AG20443 (cell line): ENCODE measurements at regions not wholly inside any gene's neighbourhood (a gene's known extent, or its start where the extent isn't known, plus 50 kb on each side); places are given as distances from the start of the nearest gene placed in this dataset.

ENCODE experiments used
- DNase-seq: peaks from one replicate; pipeline ENCODE4 v3.0.0; 2012; ENCODE audit warnings: low spot score, mixed read lengths

DNA sequence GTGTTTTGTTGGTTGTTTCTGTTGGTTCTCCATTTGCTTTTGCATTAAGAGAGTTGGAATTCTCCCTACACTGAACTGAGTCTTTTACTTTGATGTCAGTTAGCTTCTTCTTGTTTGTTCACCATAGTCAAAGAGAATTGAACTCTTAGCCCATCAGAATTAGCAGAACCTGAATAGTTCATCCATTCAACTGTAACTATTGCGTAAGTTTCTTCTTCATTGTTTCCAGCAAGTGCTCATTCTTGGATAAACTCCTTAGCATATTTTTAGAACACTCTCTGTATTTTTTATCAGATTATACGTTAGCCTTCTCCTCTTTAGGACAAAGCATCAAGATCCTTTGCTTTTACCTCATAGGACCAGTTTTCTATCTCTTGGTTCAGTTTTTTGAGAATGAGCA, 128.4 kb upstream of the RAB11FIP2 start:
- DNase-seq = no peak

DNA sequence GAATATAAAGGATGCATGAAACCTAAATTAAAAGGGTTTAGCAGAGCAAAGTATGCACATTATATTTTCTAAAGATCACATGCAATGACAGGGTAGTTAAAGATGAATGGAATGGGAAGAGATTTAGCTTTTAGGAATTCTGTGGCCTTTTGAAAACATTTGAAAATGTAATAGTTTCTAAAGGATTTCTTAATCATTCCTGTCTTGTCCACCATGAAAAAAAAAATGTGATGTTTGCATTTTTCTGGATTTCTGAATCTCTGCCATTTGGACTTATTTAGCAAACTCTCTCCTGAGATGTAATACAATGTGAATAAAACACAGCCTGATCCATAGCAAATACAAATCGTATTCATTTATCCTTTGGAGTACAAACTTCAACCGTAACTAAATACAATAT, 126.6 kb upstream of the RAB11FIP2 start:
- DNase-seq = peak; percentile 20

DNA sequence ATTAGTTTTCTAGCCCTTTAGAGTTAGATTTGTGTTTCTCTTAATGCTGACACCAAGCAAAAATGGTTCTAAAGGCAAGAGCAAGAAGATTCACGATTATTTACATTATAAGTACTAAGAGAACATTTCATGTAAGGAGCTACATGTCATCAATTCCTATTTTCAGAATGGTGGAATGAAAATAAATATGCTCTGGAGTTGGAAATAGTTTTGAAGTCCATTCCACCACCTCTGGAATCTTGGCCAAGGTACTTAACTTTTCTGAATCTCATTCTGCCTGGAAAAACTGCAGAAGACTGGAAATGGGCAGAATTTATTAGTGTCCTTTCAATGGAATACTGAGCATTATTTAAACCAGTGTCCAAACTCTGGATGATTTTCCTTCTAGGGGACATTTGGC, 125.1 kb upstream of the RAB11FIP2 start:
- no peak for DNase-seq

DNA sequence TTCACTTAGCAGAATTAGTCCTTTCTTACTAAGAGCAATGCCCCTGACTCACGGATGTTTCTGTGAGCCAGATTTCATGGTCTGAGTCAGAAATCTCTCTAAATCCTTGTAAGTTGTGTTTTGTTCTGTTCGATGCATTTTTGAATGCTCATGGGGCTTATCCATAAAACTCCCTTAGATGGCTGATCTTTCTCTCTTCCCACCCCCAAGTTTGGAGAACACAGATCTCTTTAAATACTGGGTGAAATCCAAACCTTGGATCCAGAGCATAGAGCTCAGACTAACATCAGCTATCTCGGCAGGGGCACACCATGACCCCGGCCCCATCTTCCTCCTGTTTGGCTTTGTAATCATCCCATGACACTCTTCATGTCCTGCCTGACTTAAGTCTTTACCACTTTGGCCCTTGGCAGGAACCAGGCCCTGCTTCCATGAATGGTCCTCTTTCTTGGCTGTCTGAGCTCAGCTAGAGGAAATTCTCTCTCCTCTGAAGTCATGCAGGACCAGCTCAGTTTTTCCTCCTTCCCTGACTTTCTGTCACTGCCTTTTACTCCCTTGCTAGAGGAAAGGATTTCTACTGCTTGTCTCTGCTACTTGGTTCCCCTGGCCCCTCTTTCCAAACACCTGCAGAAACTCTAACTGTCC, 120.4 kb upstream of the RAB11FIP2 start:
- peak; percentile 69 for DNase-seq

DNA sequence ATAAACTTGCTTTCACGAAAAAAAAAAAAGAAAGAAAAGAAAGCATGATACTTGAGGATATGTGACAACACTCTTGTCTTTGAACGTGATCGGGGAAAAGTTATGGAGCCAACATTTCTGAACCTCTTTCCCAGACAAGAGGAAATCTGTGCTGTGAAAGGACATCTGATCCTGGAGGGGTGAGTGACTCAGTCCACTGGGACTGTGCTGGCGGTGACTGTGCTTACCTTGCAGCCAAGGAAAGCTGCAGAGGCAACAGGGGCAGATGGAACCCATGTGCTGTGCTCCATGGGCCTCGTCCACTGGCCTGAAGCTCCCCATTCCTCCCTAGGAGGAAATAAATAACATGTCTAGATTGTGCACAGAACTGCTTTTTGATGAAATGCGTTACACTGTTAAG, 116.5 kb upstream of the RAB11FIP2 start:
- peak; percentile 69 for DNase-seq

DNA sequence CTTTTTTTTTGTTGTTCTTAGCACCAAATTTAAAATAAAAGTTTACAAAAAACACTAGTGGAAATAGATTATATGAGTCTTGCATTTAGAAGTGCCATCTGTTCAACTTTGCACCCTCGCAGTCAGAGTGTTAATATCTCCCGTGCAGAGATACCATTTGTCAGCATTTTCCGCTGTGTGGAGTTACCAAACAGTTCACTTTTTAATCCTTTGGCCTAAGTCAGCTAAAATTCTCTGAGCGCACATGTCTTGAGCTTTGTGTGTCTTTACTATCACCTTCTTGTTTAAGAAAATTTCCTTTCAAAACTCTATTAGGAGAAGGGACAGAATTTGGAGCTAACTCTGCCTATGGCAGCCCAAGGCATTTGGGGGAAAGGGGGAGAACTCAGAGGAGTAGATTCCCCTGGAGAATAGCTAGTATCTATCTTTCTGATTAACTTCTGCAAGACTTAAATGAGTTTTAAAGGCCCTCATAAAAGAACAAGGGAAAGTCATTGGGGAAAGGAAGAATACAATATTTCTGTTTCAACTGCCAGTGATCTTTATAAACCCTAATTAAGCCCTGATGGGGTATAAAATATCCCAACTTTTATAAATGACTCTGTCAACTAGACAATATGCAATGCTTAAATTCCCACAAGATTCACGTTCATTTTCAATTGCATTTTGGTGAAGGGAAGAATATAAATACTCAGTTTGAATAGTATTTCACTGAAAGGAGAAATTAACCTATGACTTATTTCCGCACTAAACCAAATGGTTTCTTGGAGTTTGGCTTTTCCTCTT, 114.9 kb upstream of the RAB11FIP2 start:
- DNase-seq = no peak

DNA sequence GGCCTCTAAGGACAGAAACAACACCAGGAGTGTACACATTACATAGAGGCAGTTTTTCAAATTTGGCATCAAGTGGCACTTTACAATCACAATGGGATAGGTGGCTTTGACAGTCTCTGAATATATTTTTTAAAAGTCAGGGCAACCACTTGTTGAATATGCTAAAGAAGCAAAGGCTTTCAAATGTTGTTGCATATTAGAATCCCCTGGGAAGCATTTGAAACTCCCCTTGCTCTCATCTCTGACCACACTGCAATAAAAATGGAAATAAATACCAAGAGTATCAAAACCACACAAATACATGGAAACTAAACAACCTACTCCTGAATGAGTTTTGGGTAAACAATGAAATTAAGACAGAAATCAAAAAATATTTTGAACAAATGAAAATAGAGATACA, 106.5 kb upstream of the RAB11FIP2 start:
- DNase-seq = no peak

DNA sequence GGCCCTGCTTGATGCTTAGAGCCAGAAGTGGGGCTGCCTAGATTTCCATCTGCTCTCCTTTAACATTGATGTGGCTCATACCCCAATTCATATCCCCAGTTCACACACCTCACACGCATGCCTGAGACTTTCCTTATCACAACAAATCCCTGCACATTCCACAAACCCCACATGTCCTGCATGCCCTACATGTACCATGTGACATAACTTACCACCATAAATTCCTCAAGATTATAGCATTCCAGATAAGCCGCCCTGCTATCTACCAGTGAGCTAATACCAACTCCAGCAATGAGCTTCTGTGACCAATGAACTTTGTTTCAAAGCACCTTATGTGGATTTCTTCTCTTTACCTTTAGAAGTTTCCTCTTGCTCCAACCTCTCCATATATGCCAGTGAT, 104.7 kb upstream of the RAB11FIP2 start:
- no peak for DNase-seq

DNA sequence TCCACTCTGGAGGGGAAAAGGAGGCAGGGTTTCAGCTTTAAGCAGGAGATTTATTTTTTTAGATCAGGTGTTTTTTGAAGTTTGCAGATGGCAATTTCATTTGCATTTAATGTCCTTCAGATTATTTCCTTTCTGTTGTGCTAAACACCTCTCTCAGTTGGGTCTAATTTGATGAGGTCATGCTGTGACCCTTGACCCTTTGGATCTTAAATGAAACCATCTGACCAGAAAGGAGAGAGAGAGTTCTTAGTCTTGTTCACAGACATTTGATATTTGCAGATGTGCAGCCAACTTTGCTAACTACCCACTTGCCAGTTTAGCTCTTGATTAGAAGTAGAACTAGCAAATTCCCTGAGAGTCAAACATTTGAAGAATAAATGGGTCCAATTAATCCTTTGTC, 101.5 kb upstream of the RAB11FIP2 start:
- no peak for DNase-seq

DNA sequence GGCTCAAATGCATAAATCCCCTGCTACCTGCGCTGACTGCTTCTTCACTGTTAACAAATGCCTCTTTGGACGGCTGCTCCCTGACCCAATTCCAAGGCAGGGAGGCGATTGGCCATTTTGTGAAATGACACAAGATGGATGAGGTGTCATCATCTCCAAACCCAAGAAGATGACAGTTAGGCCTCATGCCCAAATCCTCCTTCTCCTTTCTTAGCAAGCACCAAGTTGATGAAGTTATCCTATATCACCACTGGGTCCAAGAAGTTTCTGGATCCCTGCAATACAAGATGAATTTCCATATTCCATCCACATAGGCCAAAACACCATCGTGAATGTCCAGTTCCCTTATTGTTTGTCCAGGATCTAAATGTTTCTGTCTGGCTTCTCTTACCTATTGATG, 98.5 kb upstream of the RAB11FIP2 start:
- DNase-seq = no peak

DNA sequence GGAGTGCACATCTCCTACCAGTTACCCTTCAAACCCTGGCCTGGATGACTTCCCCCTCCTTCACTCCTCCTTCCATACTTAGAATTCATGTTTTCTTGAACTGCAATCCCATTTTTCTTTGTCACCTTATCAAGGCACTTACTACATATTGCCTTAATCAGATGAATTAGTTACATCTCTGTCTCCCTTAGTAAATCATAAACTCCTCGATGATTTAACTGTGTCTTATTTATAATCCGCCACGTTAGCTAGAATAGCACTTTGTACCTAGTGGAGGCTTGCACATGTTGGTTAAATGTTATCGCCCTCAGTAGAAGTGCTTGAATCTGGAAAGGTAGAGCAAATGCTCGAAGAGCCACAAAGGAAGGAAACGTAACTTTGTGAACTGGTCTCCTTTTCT, 94.7 kb upstream of the RAB11FIP2 start:
- DNase-seq = no peak

DNA sequence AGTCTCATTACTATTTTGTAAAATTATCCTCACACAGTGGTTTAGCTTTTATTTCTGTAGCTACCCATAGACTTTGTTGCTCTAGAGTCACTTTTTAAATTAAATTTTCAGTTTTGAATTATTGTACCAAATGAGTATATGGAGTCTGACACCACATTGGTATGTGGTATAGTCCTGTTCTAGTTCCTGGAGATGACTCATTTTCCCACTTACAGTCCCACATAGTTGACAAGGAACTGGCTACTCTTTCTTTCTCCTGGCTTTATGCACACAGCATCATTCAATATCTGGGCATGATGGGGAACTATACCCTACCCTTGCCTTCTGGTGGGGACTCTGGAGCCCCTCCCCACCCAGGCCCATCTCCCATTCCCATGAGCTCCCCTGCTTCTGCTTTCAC, 92.6 kb upstream of the RAB11FIP2 start:
- peak; percentile 58 for DNase-seq

DNA sequence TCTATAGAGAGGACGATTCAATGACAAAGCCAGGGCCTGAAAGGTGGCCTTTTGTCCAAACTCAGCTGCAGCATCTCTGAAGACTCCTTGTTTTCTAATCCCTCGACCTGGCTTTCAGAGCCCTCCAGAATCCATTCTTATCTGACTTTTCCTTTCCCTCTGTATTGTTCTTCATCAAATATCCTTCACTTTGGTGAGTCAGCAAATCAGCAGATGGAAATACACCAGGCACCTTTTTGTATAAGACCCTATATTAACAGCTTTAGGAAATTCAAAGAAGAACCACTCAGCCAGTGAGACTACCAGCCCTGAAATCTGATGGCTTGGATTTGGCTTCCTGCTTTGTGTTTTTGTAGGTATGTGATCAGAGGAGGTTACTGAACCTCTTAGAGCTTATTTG, 81.9 kb upstream of the RAB11FIP2 start:
- DNase-seq = no peak

DNA sequence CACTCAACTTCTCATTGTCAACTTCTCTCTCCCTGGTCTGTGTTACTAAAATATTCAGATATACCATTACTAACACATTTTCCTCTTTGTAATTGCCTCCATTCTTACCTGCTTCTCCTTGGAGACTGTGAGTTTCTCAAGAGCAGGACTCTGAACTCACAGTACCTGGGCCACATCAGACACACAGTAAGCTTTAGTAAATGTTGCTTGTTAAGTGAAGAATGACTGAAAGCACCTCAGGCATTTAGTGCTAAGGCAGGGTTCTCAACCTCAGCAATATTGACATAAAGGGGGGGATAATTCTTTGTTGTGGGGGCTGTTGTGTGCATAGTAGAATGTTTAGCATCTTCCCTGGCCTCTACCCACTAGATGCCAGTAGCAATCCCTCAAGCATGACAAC, 72.0 kb upstream of the RAB11FIP2 start:
- no peak for DNase-seq

DNA sequence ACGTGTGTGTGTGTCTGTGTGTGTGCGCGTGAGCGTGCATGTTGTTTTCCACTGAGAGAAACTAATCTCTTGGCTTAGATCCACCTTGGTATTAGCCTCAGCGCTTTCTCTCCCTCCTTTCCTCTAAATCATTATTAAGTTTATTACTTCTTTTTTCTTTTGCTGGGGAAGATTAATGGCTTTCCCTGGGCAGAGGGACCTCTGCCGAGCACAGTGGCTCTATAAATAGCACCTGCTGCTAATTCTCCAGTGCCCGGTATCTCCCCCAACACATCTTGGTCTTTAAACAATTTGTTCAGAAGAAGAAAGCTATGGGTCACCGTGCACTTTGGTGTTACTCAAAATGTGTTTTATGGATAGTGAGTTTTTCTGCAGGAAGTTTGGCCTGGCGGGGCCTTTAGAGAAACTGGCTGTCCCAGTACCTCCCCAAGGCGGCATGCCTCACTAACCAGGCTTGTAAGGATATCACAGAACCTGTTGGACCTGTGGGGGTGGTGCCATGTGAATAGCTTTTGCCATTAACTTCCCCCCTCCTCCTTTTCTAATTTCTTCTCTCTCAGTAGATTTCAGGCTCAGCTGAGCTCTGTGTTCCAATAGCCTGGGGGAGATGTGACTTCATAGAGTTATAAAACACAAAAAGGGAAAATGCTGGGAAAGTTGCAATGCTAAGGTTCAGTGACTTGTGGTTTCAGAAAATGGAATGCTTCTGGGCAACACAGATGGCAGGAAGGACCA, 70.1 kb upstream of the RAB11FIP2 start:
- DNase-seq = peak; percentile 9

DNA sequence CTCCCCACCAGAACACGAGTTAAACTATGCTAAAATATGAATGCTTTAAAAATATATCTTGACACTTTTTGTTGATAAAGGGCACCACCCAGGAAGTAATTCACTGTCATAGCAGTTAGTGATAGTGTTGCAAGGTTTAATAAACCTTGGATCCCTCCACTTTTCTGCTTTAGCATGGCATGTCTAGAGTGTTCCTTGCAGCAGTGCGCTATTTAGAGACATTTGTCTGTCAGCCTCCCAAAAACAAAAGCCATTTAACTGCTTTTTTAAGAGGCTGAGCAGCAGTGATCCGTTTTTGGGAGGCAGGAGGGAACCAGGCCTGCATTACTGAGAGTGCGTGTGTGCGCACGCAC, 69.6 kb upstream of the RAB11FIP2 start:
- DNase-seq = no peak

DNA sequence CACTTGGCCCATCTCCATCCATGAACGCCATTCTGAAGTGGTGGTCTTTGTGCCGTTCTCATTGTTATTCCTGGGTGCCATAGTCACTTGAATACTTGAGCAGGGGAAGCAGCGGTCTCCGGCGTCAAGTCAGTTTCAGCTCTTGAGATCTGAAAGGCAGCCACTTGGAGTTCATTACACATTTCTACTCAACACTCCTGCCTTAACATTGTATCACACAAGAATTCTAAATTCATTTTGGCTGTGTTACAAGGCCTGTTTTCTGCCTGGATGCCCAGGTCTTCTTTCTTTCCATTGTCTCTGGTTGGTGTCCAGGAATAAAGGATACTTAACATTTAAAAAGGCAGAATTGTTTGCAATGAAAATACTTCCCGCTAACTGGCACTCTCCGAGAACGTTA, 69.0 kb upstream of the RAB11FIP2 start:
- DNase-seq = no peak

DNA sequence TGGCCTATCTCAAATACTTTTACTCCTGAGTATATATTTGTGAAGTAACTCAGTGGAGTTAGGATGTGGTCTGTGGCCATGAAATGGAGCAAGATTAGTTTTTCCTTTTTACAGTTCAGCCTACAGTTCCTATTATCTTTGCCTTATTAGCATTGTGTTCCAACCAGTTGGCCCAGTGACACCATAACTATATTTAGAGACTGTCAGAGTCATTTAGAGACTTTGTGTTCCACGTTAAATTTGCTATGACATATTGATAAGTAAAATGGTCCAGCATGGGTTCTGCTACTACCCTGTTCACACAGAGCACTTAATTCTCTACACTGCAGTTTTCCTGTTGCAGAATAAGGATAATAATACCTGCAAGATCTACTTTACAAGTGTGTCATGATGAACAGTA, 68.3 kb upstream of the RAB11FIP2 start:
- DNase-seq = no peak

DNA sequence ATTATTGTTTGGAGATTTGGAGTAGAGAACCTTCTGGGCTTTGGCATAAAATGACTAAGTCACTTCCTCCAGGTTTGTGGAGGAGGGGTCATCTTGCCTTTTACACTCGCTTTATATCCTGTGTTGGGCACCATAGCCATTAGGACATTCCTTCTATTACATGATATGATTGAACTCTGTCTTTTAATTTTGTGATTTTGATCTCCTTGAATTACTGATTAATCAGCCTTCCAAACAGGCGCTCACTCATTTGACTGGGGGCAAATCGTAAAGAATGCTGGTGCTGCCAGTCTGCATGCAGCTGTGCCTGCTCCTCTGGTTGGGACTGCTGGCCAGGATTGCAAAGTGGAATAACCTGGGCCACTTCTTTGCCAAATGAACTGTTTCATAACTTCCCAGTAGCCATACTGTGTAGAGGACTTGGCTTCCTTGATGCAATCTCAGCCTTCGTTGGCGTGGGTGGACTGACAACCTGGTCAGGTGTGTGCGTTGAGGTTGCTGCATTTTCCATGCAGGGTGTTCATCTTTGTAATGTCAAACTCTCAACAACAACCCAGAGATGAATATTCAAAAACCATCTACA, 65.9 kb upstream of the RAB11FIP2 start:
- no peak for DNase-seq

DNA sequence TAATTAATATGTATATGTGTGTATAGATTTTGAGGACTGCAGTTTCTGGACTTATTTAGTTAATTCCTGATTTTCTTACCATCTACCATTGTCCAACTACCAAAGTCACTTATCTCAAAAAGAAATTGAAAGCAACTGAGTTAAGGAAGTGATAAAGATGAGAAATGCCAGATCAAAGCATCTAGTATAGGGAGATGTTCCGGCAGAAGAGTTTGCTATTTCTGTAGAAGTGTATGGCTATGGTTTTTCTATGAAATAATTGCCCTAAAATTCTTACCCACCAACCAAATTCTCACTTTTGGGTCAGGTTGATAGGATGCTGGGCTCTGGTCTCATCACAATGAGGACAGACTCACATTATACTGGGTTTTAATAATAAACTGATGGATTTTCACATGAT, 64.0 kb upstream of the RAB11FIP2 start:
- DNase-seq = no peak

DNA sequence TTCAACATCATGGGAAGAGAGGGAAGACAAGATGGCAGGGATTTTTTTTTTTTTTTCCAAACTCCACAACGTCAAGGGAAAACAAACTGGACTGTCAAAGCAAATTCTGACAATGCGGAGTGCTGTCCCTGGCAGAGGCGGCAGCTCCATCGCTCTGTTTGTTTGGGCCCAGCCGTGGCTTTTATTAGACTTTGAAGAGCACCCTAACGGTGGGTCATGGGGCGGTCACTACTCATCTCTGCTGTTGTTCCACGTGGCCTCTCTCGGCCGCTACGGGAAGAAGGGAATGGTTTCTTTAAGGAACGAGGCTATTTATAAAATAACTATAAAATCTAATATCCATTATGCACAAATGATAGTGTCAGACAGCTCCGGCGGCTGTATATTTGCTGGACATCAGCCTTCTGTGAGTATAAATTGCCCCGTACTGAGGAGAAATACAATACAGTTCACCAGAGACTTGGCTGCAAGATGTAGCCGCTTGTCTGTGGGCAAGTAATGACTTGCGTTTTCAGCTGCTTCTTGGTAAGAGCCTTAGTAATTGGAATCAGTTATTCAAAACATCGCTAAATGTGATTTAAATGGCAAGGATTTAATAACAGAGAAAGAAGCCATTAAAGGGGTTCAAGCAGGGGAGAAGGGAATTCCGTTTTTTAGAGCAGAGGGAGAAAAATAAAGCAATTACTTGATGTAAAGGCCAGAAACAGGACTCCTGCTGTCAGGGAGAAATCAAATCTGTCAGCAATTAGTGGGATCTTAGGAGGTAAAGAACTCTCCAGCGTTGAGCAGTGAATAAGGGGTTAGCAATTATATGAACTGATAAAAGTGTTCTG, 61.7 kb upstream of the RAB11FIP2 start:
- DNase-seq = peak; percentile 35

DNA sequence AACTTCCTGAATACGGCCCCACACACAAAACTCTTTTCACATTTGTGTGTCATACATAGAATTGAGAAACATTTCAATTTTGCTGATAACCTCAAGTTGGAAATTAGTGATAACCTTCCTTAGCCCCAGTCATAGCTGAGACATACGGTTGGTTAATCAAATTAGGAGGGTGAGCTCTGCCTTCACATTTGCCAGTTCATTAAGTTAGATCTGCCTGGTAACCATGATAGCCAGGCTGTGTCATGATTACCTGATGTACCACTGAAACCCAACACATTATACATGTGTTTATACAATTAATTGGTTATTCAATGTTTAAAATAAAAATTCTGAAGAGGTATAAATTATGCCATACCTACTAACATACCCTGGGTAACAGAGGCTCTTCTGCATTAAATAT, 60.8 kb upstream of the RAB11FIP2 start:
- no peak for DNase-seq
